ENCODE measurements at regions not wholly inside any gene's neighbourhood (a gene's known extent, or its start where the extent isn't known, plus 50 kb on each side); places are given as distances from the start of the nearest gene placed in this dataset.
"Not testable (repeated sequence)": the region's sequence is repeated elsewhere in the genome, so short reads cannot be mapped to it uniquely, and the experiment has no call there.

DNA sequence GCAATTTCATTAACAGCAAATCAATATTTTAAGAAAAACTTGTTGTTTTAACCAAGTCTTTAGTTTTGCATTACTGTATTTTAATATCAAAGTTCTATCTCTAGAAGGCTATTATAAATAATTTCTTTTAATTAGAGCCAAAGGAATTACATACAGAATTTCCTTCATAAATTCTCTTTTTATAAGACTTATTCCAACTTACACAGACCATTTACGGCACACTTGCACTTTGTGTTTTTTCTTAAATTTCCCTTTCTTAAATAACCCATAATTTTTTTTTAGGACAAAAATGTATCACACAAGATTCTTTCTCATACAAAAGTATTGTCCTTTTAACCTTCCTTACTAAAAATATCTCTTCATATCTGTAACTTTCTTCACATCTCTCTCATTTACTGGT, 458.5 kb upstream of the CHRM3 start:
- TF ChIP-seq, protein P1, sequence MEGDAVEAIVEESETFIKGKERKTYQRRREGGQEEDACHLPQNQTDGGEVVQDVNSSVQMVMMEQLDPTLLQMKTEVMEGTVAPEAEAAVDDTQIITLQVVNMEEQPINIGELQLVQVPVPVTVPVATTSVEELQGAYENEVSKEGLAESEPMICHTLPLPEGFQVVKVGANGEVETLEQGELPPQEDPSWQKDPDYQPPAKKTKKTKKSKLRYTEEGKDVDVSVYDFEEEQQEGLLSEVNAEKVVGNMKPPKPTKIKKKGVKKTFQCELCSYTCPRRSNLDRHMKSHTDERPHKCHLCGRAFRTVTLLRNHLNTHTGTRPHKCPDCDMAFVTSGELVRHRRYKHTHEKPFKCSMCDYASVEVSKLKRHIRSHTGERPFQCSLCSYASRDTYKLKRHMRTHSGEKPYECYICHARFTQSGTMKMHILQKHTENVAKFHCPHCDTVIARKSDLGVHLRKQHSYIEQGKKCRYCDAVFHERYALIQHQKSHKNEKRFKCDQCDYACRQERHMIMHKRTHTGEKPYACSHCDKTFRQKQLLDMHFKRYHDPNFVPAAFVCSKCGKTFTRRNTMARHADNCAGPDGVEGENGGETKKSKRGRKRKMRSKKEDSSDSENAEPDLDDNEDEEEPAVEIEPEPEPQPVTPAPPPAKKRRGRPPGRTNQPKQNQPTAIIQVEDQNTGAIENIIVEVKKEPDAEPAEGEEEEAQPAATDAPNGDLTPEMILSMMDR (IDR thresholded peaks at IDR 0.05; ENCODE audit: insufficient read depth, low read length, poor library complexity, severe bottlenecking), result no peak
- Histone ChIP-seq H3K36me3 (ENCODE audit: control insufficient read depth, insufficient read depth, low read length) (no peaks in the 10 kb centered on the region), H3K4me3 (ENCODE audit: low read depth, low read length) (no peak overlapping the region), H3K27me3 (ENCODE audit: control insufficient read depth, insufficient read depth, low read length) (no peaks in the 10 kb centered on the region)
- DNase-seq (ENCODE audit: low read depth), result no peak

GRCh38 chr1:238916828-238917227, 469.5 kb upstream of the CHRM3 start:
- Histone ChIP-seq H3K36me3 (ENCODE audit: control insufficient read depth, insufficient read depth, low read length) (no peaks in the 10 kb centered on the region), H3K4me3 (ENCODE audit: low read depth, low read length) (no peak overlapping the region), H3K27me3 (ENCODE audit: control insufficient read depth, insufficient read depth, low read length) (no peaks in the 10 kb centered on the region)
- TF ChIP-seq, protein P1 (IDR thresholded peaks at IDR 0.05; ENCODE audit: insufficient read depth, low read length, poor library complexity, severe bottlenecking), result no peak
- no peak for DNase-seq (ENCODE audit: low read depth)

DNA sequence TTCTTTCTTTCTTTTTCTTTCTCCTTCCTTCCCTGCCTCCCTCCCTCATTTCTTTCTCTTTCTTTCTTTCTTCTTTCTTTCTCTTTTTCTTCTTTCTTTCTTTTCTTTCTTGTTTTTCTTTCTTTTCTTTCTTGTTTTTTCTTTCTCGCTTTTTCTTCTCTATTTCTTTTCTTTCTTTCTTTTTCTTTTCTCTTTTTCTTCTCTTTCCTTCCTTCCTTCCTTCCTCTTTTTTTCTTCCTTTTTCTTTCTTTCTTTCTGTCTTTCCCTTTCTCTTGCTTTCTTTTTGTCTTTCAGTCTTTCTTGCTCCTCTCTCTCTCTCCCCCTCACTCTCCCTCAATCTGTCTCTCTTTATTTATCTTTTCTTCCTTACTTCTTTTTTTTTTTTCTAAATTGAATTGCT, 472.0 kb upstream of the CHRM3 start:
- TF ChIP-seq, protein P1 (IDR thresholded peaks at IDR 0.05; ENCODE audit: insufficient read depth, low read length, poor library complexity, severe bottlenecking), result no peak

GRCh38 chr1:238913210-238913609, 473.2 kb upstream of the CHRM3 start:
- TF ChIP-seq, protein P1 (IDR thresholded peaks at IDR 0.05; ENCODE audit: insufficient read depth, low read length, poor library complexity, severe bottlenecking), result no peak
- H3K4me3 ChIP-seq (ENCODE audit: low read depth, low read length), result no peak overlapping the region
- H3K27me3 ChIP-seq (ENCODE audit: control insufficient read depth, insufficient read depth, low read length), result no peaks in the 10 kb centered on the region
- no peak for DNase-seq (ENCODE audit: low read depth)
- H3K36me3 ChIP-seq (ENCODE audit: control insufficient read depth, insufficient read depth, low read length), result no peaks in the 10 kb centered on the region

More for the DNA sequence above, 472.0 kb upstream of the CHRM3 start:
- no peaks in the 10 kb centered on the region for H3K36me3 ChIP-seq (ENCODE audit: control insufficient read depth, insufficient read depth, low read length)
- no peaks in the 10 kb centered on the region for H3K27me3 ChIP-seq (ENCODE audit: control insufficient read depth, insufficient read depth, low read length)
- DNase-seq (ENCODE audit: low read depth), result no peak
- no peak overlapping the region for H3K4me3 ChIP-seq (ENCODE audit: low read depth, low read length)

GRCh38 chr1:238912148-238912547, 474.2 kb upstream of the CHRM3 start:
- H3K36me3 ChIP-seq (ENCODE audit: control insufficient read depth, insufficient read depth, low read length), result no peaks in the 10 kb centered on the region
- no peak overlapping the region for H3K4me3 ChIP-seq (ENCODE audit: low read depth, low read length)
- no peaks in the 10 kb centered on the region for H3K27me3 ChIP-seq (ENCODE audit: control insufficient read depth, insufficient read depth, low read length)
- DNase-seq (ENCODE audit: low read depth), result no peak
- TF ChIP-seq, protein P1 (IDR thresholded peaks at IDR 0.05; ENCODE audit: insufficient read depth, low read length, poor library complexity, severe bottlenecking), result no peak

DNA sequence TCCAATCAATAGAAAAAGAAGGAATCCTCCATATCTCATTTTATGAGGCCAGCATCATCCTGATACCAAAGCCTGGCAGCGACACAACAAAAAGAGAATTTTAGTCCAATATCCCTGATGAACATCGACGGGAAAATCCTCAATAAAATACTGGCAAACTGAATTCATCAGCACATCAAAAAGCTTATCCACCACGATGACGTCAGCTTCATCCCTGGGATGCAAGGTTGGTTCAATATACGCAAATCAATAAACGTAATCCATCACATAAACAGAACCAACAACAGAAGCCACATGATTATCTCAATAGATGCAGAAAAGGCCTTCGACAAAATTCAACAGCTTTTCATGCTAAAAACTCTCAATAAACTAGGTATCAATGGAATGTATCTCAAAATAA, 483.6 kb upstream of the CHRM3 start:
- H3K36me3 ChIP-seq (ENCODE audit: control insufficient read depth, insufficient read depth, low read length); H3K27me3 ChIP-seq (ENCODE audit: control insufficient read depth, insufficient read depth, low read length); H3K4me3 ChIP-seq (ENCODE audit: low read depth, low read length); DNase-seq (ENCODE audit: low read depth): not testable (repeated sequence)

All from kidney epithelial cell (primary cell).